ENCODE measurements at regions not wholly inside any gene's neighbourhood (a gene's known extent, or its start where the extent isn't known, plus 50 kb on each side); places are given as distances from the start of the nearest gene placed in this dataset.

DNA sequence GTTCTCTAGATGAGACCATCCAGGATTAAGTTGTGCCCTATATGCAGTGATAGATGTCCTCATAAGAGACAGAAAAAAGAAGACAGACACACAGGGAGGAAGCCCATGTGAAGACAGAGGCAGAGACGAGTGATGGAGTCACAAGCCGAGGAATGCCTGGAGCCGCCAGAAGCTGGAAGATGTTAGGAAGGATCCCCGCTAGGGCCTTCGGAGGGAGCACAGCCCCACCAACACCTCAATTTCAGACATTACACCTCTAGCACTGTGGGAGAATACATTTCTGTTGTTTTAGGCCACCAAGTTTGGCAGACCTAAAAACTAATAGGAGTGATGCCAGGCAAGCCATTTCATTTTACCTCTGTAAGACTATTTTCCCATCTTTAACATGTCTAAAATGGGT is 458.5 kb downstream of the MED13L start:
- Histone ChIP-seq H3K4me1 (ENCODE audit: insufficient read depth, low read length, severe bottlenecking) (no peaks in the 10 kb centered on the region), H3F3A (ENCODE audit: insufficient read depth, low read length) (no peaks in the 10 kb centered on the region), H3K9me3 (ENCODE audit: low read length) (no peaks in the 10 kb centered on the region), H3K36me3 (ENCODE audit: insufficient read depth, low read length) (no peaks in the 10 kb centered on the region), H3K27me3 (ENCODE audit: insufficient read depth, low read length) (no peaks in the 10 kb centered on the region), H3K4me3 (ENCODE audit: low read depth, low read length, poor library complexity, severe bottlenecking) (no peak overlapping the region), H3K9ac (ENCODE audit: low read length) (no peak overlapping the region), H3K9me2 (ENCODE audit: low read depth, low read length) (no peaks in the 10 kb centered on the region), H3K27ac (ENCODE audit: low read depth, low read length, poor library complexity, severe bottlenecking) (no peak overlapping the region), H4K20me1 (ENCODE audit: insufficient read depth, low read length) (no peaks in the 10 kb centered on the region), H3K79me2 (ENCODE audit: insufficient read depth, low read length) (no peaks in the 10 kb centered on the region), H3K4me2 (ENCODE audit: low read length) (no peak overlapping the region), H2AFZ (ENCODE audit: low read length) (no peak overlapping the region)
- TF ChIP-seq, protein P1, sequence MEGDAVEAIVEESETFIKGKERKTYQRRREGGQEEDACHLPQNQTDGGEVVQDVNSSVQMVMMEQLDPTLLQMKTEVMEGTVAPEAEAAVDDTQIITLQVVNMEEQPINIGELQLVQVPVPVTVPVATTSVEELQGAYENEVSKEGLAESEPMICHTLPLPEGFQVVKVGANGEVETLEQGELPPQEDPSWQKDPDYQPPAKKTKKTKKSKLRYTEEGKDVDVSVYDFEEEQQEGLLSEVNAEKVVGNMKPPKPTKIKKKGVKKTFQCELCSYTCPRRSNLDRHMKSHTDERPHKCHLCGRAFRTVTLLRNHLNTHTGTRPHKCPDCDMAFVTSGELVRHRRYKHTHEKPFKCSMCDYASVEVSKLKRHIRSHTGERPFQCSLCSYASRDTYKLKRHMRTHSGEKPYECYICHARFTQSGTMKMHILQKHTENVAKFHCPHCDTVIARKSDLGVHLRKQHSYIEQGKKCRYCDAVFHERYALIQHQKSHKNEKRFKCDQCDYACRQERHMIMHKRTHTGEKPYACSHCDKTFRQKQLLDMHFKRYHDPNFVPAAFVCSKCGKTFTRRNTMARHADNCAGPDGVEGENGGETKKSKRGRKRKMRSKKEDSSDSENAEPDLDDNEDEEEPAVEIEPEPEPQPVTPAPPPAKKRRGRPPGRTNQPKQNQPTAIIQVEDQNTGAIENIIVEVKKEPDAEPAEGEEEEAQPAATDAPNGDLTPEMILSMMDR (IDR thresholded peaks at IDR 0.05; ENCODE audit: low read length): no peak
- TF ChIP-seq EZH2 (IDR thresholded peaks at IDR 0.05; ENCODE audit: borderline replicate concordance, low read length): no peak

DNA sequence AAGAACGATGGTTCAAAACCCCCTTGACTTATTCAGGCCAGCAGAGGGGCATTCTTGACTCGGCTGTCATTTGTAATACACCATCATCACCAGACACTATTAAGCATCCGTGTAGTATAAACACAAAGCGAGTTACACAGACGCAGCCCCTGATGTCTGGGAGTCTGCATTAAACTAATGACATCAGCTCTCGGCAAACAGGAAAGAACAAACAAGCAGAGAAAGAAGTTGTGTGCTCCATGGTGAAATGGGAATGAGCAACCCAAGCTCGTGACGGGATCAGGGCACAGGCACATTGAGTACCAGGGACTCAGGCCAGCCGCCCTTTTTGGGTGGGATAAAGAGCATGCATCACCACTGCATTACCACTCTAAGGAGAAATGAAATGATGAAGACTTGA is 460.1 kb downstream of the MED13L start:
- no peak overlapping the region for H3K27ac ChIP-seq (ENCODE audit: low read depth, low read length, poor library complexity, severe bottlenecking)
- no peaks in the 10 kb centered on the region for H3K79me2 ChIP-seq (ENCODE audit: insufficient read depth, low read length)
- no peak for TF ChIP-seq EZH2 (IDR thresholded peaks at IDR 0.05; ENCODE audit: borderline replicate concordance, low read length)
- TF ChIP-seq, protein P1 (IDR thresholded peaks at IDR 0.05; ENCODE audit: low read length): no peak
- no peak overlapping the region for H3K9ac ChIP-seq (ENCODE audit: low read length)
- H3K4me1 ChIP-seq (ENCODE audit: insufficient read depth, low read length, severe bottlenecking): no peaks in the 10 kb centered on the region
- no peaks in the 10 kb centered on the region for H4K20me1 ChIP-seq (ENCODE audit: insufficient read depth, low read length)
- H3K4me3 ChIP-seq (ENCODE audit: low read depth, low read length, poor library complexity, severe bottlenecking): no peak overlapping the region
- no peaks in the 10 kb centered on the region for H3K36me3 ChIP-seq (ENCODE audit: insufficient read depth, low read length)
- no peak overlapping the region for H2AFZ ChIP-seq (ENCODE audit: low read length)
- no peaks in the 10 kb centered on the region for H3F3A ChIP-seq (ENCODE audit: insufficient read depth, low read length)
- H3K9me3 ChIP-seq (ENCODE audit: low read length): no peaks in the 10 kb centered on the region
- H3K9me2 ChIP-seq (ENCODE audit: low read depth, low read length): no peaks in the 10 kb centered on the region
- H3K27me3 ChIP-seq (ENCODE audit: insufficient read depth, low read length): no peaks in the 10 kb centered on the region
- H3K4me2 ChIP-seq (ENCODE audit: low read length): no peak overlapping the region

DNA sequence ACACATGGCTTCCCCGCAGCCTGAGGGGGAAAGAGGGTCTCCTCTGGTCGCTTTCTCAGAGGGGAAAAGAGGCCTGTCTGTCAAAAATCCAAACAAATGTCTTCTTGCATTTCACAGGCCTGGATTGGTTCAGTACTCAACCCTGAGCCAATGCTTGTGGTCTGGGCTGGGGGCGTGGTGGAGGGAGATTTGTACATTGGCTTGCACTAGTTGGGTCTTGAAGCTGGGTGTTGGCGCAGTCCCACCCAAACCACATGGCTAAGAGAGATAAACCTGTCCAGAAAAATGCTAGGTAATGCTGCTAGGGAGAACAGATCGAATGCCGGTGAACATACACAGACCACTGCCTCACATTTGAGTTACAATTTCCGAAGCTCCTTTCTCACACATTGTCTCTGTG is 461.6 kb downstream of the MED13L start:
- H3K27ac ChIP-seq (ENCODE audit: low read depth, low read length, poor library complexity, severe bottlenecking): no peak overlapping the region
- H3K9me3 ChIP-seq (ENCODE audit: low read length): no peaks in the 10 kb centered on the region
- no peaks in the 10 kb centered on the region for H3K79me2 ChIP-seq (ENCODE audit: insufficient read depth, low read length)
- no peak overlapping the region for H3K4me3 ChIP-seq (ENCODE audit: low read depth, low read length, poor library complexity, severe bottlenecking)
- H3F3A ChIP-seq (ENCODE audit: insufficient read depth, low read length): no peaks in the 10 kb centered on the region
- no peaks in the 10 kb centered on the region for H3K36me3 ChIP-seq (ENCODE audit: insufficient read depth, low read length)
- no peak overlapping the region for H3K9ac ChIP-seq (ENCODE audit: low read length)
- H3K27me3 ChIP-seq (ENCODE audit: insufficient read depth, low read length): no peaks in the 10 kb centered on the region
- H3K4me1 ChIP-seq (ENCODE audit: insufficient read depth, low read length, severe bottlenecking): no peaks in the 10 kb centered on the region
- H3K4me2 ChIP-seq (ENCODE audit: low read length): no peak overlapping the region
- no peaks in the 10 kb centered on the region for H3K9me2 ChIP-seq (ENCODE audit: low read depth, low read length)
- H4K20me1 ChIP-seq (ENCODE audit: insufficient read depth, low read length): no peaks in the 10 kb centered on the region
- no peak overlapping the region for H2AFZ ChIP-seq (ENCODE audit: low read length)
- TF ChIP-seq EZH2 (IDR thresholded peaks at IDR 0.05; ENCODE audit: borderline replicate concordance, low read length): no peak
- TF ChIP-seq, protein P1 (IDR thresholded peaks at IDR 0.05; ENCODE audit: low read length): no peak

Data from OCI-LY1 (cell line).